Skin of body (tissue), 1 donor: ENCODE measurements at regions not wholly inside any gene's neighbourhood (a gene's known extent, or its start where the extent isn't known, plus 50 kb on each side); places are given as distances from the start of the nearest gene placed in this dataset.
"Not testable (repeated sequence)": the region's sequence is repeated elsewhere in the genome, so short reads cannot be mapped to it uniquely, and the experiment has no call there.

Experiments
- DNase-seq: peaks from one replicate; lab custom pipeline; 2025; lab: John Stamatoyannopoulos, UW

DNA sequence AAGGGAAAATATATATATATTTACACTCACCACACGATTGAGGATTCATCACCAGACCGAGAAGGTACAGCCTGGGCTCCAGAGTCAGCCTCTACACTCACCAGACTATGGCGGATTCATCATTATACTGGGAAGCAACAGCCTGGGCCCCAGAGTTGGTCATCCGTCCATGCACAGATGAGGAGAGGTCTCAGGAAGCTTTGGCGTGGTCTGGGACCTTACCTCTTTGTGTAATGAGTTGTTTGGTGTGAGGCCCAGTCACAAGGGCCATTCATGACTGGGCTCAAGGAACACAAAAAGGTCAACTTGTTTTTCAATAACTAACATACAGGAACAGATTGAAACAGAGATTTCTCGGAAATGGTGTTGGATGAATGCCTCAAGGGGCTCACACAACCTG, 926.1 kb downstream of the FAM133A start:
- DNase-seq: no peak

DNA sequence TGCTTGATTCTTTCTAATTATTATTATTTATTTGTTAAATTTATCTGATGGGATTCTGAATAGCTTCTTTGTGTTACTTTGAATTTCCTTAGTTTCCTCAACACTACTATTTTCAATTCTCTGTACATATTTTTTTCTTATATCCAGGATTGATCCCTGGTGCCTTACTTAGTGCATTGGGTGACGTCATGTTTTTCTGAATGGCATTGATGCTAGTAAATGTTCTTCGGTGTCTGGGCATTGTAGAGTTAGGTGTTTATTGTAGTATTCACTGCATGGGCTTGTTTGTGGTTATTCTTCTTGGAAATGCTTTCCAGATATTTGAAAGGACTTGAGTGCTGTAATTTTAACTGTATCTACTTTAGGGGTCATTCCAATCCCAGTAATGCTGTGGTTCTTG, 938.1 kb downstream of the FAM133A start:
- DNase-seq: no peak

DNA sequence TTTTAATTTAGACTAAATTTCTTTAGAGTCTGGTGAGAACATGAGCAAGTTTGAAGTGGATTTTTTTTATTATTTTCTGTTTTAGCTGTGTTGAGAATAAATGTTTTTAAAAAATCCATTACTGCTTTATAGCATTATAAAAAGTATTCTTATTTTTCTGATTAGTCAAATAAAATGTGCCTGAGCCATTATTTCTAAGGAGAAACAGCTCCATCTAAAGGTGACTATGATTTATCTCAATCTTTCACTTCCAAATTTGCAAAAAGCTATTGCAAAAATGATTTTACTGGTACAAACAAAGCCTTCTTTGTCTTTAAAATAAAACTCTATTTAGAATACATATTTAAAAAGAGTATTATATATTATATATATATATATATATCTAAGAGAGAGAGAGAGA, 959.2 kb downstream of the FAM133A start:
- no peak for DNase-seq

DNA sequence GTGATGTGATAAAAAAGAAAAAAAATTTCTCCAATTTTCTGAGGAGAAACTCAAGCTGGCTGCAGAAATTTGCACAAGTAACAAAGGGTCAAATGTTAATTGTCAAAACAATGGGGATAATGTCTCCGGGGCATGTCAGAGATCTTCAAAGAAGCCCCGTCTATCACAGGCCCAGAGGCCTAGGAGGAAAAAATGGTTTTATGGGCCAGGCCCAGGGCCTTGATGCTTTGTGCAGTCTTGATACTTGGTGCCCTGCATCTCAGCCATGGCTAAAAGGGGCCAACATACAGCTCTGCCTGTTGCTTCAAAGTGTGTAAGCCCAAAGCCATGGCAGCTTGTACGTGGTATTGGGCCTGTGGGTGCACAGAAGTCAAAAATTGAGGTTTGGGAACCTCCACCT, 961.0 kb downstream of the FAM133A start:
- DNase-seq: no peak

DNA sequence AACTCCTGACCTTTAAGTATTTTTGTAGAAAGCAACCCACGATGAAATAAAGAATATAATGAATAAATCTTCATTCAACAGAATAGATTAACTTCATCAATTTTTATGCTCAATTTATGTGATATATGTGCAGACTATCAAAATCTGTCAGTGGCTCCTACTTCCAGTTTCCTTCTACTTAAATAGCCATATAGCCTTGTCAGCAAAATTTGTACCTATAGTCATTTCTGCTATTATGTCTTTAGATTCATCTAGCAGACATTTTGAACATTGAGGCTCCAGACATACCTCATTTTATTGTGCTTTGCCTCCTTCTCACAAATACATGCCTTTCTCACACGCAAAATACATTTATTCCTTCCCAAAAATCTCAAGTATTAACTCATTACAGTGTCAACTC, 971.7 kb downstream of the FAM133A start:
- no peak for DNase-seq

DNA sequence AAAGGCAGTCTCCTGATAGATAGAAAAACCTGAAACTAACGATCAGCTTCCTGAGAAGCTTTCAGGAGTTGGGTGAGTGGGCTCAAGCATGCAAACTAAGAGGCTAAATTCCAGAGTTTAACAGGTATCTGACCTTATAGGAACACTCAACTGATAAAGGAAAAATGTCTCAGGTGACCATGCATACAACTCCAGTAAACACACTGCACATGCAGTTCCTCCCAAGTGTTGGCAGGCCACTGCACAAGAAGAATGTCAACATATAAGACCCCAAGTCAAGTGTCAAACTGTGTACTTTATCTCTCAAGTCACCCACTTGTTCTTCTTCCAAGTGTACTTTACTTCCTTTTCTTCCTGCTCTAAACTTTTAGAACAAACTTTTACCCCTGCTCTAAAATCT, 981.2 kb downstream of the FAM133A start:
- DNase-seq: no peak

DNA sequence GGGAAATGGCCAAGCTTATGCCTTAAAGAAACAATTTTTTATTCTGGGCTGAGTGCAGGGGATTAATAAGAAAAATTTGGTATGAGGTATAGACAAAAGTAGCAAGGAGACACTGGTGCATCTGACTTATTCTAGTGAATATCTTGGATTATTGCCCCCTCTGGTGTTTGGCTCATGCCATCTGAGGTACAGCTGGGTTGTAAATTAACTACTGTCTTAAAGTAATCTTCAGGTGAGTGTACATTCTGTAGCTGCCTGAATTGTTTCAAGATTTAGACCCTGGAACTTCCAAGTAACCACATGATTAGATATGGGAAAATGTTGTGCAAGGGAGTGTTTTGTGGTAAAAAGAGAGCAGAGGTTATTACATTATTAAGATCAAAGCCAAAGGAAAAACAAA, 988.7 kb downstream of the FAM133A start:
- no peak for DNase-seq

DNA sequence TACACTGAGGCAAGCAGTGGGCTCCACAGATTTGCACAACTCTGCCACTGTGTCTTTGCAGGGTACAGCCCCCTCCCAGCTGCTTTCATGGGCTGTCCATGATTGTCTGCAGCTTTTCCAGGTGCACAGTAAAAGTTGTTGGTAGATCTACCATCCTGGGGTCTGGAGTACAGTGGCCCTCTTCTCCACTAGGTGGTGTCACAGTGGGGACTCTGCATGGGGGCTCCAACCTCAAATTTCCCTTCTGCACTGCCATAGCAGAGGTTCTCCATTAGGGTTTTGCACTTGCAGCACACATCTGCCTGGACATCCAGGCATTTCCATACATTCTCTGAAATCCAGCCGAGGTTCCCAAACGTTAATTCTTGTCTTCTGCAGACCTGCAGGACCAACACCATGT, 1002.3 kb downstream of the FAM133A start:
- DNase-seq: no peak

DNA sequence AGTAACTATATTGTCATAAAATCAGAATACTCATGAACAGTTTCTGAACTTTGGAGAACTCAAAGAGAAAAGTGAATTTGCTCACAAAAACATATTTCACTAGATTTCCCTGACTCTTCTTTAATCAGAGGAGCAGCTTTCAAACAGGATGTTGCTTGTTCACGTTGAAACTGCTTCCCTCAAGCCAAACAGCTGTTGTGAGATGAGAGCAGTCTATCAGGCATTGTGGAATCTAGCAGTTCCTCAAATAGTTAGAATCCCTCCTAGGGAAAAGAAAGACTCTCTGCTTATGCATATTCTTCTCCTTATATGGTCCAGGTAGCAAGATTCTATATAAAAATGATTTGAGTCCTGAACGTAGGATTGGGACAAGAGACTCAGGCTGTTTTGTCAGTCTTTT, 1012.1 kb downstream of the FAM133A start:
- DNase-seq: peak; percentile 1

DNA sequence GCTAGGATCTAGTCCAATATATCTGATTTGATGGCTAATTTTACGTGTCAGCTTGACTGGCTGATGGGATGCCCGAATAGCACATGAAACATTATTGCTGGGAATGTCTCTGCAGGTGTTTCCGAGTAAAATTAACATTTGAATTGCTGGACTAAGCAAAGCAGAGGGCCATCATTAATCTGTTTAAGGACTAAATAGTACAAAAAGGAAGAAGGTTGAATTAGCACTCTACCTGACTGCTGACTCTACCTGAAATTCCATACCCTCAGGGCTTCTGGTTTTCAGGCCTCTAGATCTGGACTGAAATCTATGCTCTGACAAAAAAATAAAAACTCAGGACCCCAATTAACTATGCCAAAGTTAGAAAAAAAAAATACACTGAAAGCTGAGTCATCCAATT, 1021.9 kb downstream of the FAM133A start:
- no peak for DNase-seq

DNA sequence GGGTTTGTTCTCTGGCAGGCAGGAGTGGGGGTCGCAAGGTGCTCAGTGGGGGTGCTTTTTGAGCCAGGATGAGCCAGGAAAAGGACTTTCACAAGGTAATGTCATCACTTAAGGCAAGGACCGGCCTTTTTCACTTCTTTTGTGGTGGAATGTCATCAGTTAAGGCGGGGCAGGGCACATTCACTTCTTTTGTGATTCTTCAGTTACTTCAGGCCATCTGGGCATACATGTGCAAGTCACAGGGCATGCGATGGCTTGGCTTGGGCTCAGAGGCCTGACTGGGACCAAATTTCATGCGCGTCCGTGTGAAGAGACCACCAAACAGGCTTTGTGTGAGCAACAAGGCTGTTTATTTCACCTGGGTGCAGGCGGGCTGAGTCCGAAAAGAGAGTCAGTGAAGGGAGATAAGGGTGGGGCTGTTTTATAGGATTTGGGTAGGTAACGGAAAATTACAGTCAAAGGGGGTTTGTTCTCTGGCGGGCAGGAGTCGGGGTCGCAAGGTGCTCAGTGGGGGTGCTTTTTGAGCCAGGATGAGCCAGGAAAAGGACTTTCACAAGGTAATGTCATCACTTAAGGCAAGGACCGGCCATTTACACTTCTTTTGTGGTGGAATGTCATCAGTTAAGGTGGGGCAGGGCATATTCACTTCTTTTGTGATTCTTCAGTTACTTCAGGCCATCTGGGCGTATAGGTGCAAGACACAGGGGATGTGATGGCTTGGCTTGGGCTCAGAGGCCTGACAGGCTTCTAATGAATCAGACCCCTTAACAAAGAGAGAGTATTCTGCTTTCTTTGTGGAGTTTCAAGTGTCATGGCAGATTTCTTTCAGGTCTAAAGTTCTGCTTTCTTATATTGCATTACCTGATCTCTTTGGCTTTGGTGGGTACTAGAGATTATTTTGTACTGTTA, 1030.6 kb downstream of the FAM133A start:
- DNase-seq: not testable (repeated sequence)

DNA sequence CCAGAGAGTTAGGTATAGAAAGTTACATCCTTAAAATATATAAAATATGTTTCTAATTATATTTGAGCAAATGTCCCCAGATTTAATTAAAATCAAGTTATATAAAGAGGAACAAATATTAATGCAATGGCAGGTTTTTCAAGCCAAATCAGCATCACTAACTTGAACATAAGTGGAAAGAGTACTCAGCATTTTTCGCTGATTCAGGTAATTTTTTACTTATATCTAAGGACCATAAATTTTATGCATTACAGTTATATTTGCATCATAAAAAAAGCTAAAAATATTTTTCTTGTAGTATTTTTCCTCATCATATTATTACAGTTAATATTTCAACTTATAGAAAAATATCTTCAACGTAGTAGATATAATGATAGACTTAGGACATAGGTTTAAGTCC, 1047.4 kb downstream of the FAM133A start:
- no peak for DNase-seq

DNA sequence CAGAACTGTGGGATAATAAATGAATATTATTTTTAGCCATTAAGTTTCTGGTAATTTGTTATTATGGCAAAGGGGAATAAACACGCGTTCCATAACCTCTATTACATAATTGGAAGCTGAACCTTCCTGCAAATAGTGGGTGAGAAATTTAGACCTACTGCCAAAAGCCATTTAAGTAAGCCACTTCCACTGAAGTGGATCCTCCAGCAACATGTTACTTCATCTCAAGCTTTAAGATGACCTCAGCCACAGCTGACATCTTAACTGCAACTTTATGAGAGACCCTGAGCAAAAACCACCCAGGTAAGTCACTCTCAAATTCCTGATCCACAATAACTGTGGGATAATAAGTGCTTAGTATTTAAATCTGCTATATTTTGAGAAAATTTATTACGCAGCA, 1048.6 kb downstream of the FAM133A start:
- no peak for DNase-seq

DNA sequence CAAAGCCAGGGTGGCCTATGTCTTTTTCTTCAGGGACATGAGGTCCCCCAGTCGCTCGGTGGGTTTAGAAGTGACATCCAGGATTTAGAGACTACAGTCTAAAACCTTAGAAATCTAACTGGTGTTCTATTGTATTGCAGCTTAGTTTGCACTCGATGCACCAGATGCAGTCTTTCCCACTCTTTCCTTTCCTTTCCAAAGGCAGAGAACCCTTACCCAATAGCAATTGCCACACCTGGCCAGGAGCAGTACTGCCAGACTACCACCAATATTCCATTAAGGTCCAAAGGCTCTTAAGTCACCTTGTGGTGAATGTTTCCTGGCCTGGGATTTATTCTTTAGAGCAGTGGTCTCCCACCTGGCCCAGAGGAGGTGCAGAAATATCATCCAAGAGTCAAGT, 1068.8 kb downstream of the FAM133A start:
- no peak for DNase-seq

DNA sequence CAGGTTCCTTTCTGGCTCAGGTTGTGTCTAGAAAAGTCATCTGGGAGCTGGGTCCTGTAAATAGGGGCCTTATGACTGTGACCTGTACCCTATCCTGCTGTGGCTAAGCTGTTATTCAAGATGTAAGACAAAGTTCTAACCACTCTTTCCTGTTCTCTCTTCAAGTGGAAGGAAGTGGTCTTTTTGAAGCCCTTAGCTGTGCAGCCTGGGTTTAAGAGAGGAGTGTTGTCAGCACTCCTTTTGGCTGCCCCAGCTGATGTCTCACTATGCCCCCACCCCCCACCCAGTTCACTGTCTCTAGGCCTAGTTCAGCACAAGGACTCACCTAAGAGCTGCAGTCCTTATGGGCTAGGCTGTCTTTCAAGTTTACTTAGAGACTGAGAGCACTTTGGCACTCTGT, 1069.5 kb downstream of the FAM133A start:
- DNase-seq: no peak

DNA sequence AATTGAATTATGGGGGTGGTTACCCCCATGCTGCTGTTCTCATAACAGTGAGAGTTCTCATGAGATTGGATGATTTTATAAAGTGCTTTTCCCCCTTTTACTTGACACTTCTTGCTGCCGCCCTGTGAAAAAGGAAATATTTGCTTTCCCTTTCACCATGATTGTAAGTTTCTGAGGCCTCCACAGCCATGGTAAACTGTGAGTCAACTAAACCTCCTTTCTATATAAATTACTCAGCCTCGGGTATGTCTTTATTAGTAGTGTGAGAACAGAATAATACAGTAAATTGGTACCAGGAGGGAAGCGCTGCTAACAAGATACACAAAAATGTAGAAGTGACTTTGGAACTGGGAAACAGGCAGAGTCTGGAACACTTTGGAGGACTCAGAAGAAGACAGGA, 1070.8 kb downstream of the FAM133A start:
- no peak for DNase-seq

DNA sequence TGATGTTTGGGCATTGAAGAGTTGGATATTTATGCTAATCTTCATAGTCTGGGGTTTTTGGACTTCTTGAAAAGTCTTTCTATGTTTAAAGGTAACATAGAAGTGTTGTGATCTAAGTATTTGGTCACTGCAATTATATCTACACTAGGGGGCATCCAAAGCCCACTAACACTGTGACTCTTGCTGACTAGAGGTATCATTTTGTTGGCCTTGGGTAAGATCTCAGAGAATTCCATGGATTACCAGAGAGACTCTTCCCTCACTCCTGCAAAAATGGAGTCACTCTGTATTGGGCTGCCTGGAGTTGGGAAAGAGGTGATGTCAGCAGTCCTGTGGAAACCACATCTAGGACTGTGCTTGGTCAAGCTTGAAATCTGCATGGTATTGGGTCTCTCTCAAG, 1077.6 kb downstream of the FAM133A start:
- no peak for DNase-seq

DNA sequence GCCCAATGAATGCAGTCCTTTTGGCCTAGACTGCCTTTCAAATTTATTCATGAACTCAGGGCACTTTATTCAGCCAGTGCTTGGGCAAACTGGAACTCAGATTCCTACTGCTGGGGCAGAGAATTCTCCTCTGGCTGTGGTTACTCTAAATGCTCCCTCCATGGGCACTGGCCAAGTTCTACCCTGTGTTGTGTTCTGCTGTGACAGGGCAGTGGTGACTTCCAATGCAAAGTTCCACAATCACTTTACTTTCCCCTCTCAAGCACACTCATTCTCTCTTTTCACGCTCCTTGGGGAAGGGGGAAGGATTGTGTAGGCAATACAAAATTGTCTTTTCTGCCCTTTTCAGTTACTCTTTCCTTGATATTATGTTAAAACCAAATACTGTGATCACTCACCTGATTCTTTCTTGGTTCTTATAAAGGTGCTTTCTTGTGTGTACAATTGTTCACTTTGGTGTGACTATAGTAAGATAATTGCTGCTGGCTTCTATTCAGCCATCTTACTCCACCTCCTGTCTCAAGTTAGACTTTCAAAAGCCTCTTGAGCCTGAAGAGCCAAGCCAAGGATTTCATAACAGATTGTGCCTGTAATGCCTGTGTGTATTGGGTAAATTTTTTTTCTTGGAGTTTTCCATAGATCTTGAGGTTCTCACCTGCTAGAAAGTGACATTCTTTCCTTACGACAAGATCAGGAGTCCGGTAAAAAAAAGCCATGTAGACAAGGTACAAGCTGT, 1078.6 kb downstream of the FAM133A start:
- DNase-seq: no peak

DNA sequence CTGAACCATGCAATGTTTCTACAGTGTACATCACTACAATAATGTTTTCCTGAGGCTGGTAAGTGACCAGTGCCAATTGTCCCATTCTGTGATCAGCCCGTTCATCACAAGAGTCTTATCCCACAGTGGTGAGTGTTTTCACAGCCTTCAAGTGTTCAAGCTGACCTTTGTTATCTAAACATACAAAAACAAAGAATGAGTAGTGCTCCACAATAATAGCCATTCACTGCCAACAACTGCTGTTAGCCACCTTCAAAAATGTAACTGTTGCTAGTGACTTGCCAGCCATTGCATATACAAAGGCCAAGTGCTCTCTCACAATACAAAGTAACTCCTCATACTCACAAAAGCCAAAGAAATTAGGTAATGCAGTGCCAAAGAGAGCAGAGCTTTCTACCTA, 1084.1 kb downstream of the FAM133A start:
- DNase-seq: no peak

DNA sequence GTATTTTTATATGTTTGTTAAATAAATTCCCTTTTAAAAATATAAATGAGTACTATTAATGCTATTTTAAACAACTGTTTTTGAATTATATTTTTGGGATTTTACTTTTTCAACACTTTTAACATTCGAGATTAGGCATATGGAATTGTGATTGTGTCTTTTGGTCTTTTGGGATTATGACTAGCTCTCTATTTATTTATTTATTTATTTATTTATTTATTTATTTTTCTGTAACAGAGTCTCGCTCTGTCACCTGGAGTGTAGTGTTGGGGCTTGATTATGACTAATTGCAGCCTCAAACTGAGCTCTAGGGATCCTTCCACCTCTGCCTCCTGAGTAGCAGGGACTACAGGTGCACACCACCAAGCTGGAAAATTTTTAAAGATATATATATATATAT, 1101.6 kb downstream of the FAM133A start:
- no peak for DNase-seq

DNA sequence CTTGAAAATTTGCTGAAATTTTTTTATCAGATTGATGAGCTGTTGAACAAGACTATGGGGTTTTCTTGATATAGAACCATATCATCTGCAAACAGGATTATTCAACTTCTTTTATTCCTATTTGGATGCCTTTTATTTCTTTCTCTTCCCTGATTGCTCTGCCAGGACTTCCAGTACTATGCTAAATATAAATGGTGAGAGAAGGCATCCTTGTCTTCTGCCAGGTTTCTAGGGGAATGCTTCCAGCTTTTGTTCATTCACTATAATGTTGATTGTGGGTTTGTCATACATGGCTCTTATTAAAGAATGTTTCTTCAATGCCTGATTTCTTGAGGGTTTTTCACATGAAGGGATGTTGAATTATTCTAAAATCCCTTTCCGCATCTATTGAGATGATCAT, 1139.5 kb downstream of the FAM133A start:
- DNase-seq: no peak

DNA sequence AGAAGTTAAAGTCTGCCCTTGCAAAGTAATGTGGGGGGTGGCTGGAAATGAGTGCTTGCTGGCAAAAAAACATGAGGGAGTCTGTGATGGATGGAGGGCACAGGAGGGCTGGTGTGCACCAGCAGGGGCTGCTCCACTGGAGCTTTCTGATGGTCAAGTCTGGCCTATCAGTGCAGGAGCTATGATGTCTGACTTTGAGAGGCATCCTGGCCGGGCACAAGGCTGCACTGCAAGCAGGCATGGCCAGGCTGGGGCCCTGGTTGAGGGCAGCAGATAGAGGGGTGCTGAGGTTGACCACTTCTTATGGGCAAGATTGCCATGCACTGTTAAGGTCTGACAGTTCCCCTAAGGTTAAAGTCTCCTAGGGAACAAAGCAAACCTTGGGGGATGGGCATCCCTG, 1140.2 kb downstream of the FAM133A start:
- no peak for DNase-seq

DNA sequence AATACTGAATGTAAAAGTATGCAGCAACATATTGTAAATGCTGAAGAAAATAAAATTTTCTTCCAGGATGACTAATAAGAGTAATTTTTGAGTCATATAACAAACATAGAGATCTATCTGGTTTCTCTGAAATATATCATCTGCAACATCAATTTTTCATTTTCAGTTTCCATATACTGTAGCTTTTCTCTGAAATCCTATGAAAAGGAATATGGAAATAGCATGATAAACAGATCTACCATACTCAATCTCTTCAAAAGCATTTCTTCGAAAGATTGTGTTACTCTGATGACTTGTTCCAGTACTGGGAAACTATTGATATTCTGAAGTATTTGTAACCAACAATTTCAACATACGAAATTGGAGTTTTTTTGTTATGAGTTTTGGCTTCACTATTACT, 1156.7 kb downstream of the FAM133A start:
- no peak for DNase-seq
